ENCODE measurements at regions not wholly inside any gene's neighbourhood (a gene's known extent, or its start where the extent isn't known, plus 50 kb on each side); places are given as distances from the start of the nearest gene placed in this dataset.

GRCh38 chr22:22803285-22803853 is 84.2 kb upstream of the IGLL5 start:
- H3K9me3 ChIP-seq (replicated peaks): no peaks in the 10 kb centered on the region
- H3K27me3 ChIP-seq (ENCODE audit: low read depth): peaks cover 87% of the 10 kb centered on the region
- H3K4me3 ChIP-seq: no peak overlapping the region
- H3K36me3 ChIP-seq: no peaks in the 10 kb centered on the region
- TF ChIP-seq CTCF (IDR thresholded peaks at IDR 0.05; ENCODE audit: borderline replicate concordance): no peak
- no peak overlapping the region for H3K27ac ChIP-seq (replicated peaks)
- no peak for DNase-seq
- intact Hi-C loops (cut with micrococcal nuclease): no loop called here
- no peaks in the 10 kb centered on the region for H3K4me1 ChIP-seq

- Histone ChIP-seq H3K27me3 (ENCODE audit: low read depth) (peaks cover 48% of the 10 kb centered on the region), H3K27ac (replicated peaks) (no peak overlapping the region), H3K4me1 (no peaks in the 10 kb centered on the region), H3K36me3 (no peaks in the 10 kb centered on the region), H3K9me3 (replicated peaks) (no peaks in the 10 kb centered on the region), H3K4me3 (no peak overlapping the region)
- intact Hi-C loops (cut with micrococcal nuclease): no loop called here
- peak; percentile 38 for DNase-seq
- TF ChIP-seq CTCF (IDR thresholded peaks at IDR 0.05; ENCODE audit: borderline replicate concordance): peak; percentile 84
Observed at GRCh38 chr22:22810018-22810427, 77.6 kb upstream of the IGLL5 start.

GRCh38 chr22:22810471-22810870 is 77.1 kb upstream of the IGLL5 start:
- no peak for DNase-seq
- H3K9me3 ChIP-seq (replicated peaks): no peaks in the 10 kb centered on the region
- intact Hi-C loops (cut with micrococcal nuclease): no loop called here
- H3K4me3 ChIP-seq: no peak overlapping the region
- H3K36me3 ChIP-seq: no peaks in the 10 kb centered on the region
- no peaks in the 10 kb centered on the region for H3K4me1 ChIP-seq
- no peak for TF ChIP-seq CTCF (IDR thresholded peaks at IDR 0.05; ENCODE audit: borderline replicate concordance)
- peaks cover 43% of the 10 kb centered on the region for H3K27me3 ChIP-seq (ENCODE audit: low read depth)
- H3K27ac ChIP-seq (replicated peaks): no peak overlapping the region

- H3K9me3 ChIP-seq (replicated peaks): no peaks in the 10 kb centered on the region
- intact Hi-C loops (cut with micrococcal nuclease): no loop called here
- no peaks in the 10 kb centered on the region for H3K4me1 ChIP-seq
- TF ChIP-seq CTCF (IDR thresholded peaks at IDR 0.05; ENCODE audit: borderline replicate concordance): no peak
- no peak for DNase-seq
- peaks cover 39% of the 10 kb centered on the region for H3K27me3 ChIP-seq (ENCODE audit: low read depth)
- no peak overlapping the region for H3K4me3 ChIP-seq
- H3K27ac ChIP-seq (replicated peaks): no peak overlapping the region
- no peaks in the 10 kb centered on the region for H3K36me3 ChIP-seq
Observed at GRCh38 chr22:22811016-22812009, 76.3 kb upstream of the IGLL5 start.

- H3K4me3 ChIP-seq: no peak overlapping the region
- H3K27ac ChIP-seq (replicated peaks): no peak overlapping the region
- intact Hi-C loops (cut with micrococcal nuclease): no loop called here
- no peak for DNase-seq
- no peak for TF ChIP-seq CTCF (IDR thresholded peaks at IDR 0.05; ENCODE audit: borderline replicate concordance)
- peaks cover 39% of the 10 kb centered on the region for H3K27me3 ChIP-seq (ENCODE audit: low read depth)
- H3K4me1 ChIP-seq: no peaks in the 10 kb centered on the region
- H3K9me3 ChIP-seq (replicated peaks): no peaks in the 10 kb centered on the region
- no peaks in the 10 kb centered on the region for H3K36me3 ChIP-seq
Observed at GRCh38 chr22:22812031-22812905, 75.3 kb upstream of the IGLL5 start.

Measured in left ventricle myocardium inferior (tissue), 1 donor.